Duodenal mucosa (tissue), 2 donors: ENCODE measurements at regions not wholly inside any gene's neighbourhood (a gene's known extent, or its start where the extent isn't known, plus 50 kb on each side); places are given as distances from the start of the nearest gene placed in this dataset.

Experiments
- H3K27ac ChIP-seq: one replicate; pipeline ENCODE4 v1.7.0; 2013; ENCODE audit warnings: low read depth, low read length
- H3K27me3 ChIP-seq, 2 donors: one replicate each; pipeline ENCODE4 v1.7.0; 2013; ENCODE audit warnings: low read length in 2 of 2, control low read depth in 1 of 2; ENCODE audit not compliant: insufficient read depth in 2 of 2, control insufficient read depth in 1 of 2
- H3K36me3 ChIP-seq, 2 donors: one replicate each; pipeline ENCODE4 v1.7.0; 2013; ENCODE audit warnings: low read length in 2 of 2, control low read depth in 1 of 2; ENCODE audit not compliant: insufficient read depth in 2 of 2, control insufficient read depth in 1 of 2
- H3K4me1 ChIP-seq, 2 donors: one replicate each; pipeline ENCODE4 v1.7.0; 2013; ENCODE audit warnings: low read length in 2 of 2, control low read depth in 1 of 2; ENCODE audit not compliant: insufficient read depth in 2 of 2, control insufficient read depth in 1 of 2
- H3K4me3 ChIP-seq, 2 donors: one replicate each; pipeline ENCODE4 v1.7.0; 2013; ENCODE audit warnings: low read length in 2 of 2, low read depth in 1 of 2
- H3K9ac ChIP-seq, 2 donors: one replicate each; pipeline ENCODE4 v1.7.0; 2013; ENCODE audit warnings: low read length in 2 of 2, low read depth in 1 of 2
- H3K9me3 ChIP-seq, 2 donors: one replicate each; pipeline ENCODE4 v1.7.0; 2013; ENCODE audit warnings: low read length in 2 of 2, control low read depth in 1 of 2; ENCODE audit not compliant: control insufficient read depth in 1 of 2

- Histone ChIP-seq H3K36me3 (no peaks in the 10 kb centered on the region), H3K27ac (no peak overlapping the region), H3K4me3 (no peak overlapping the region), H3K27me3 (no peaks in the 10 kb centered on the region), H3K4me1 (no peaks in the 10 kb centered on the region), H3K9me3 (no peaks in the 10 kb centered on the region), H3K9ac (no peak overlapping the region)
These were observed 261.3 kb downstream of the EDEM1 start for GRCh38 chr3:5448816-5449215.

DNA sequence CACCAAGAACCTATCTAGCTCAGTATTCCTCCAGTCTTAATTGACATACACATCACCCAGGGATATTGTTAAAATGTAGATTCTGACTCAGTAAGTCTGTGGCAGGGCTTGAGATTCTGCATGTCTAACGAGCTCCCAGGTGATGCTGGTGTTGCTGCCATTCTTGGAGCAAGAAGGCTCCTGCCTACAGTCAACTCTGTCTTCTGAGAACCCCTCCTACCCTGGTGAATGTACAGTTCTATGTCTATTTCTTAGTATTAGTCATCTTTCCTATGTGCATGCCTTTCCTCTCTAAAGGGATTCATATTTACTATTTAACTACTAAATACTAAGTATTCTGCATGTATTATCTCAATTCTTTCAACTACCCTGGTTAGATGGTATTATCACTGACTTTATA, 268.7 kb downstream of the EDEM1 start:
- no peaks in the 10 kb centered on the region for H3K27me3 ChIP-seq
- no peaks in the 10 kb centered on the region for H3K4me1 ChIP-seq
- H3K4me3 ChIP-seq = no peak overlapping the region
- H3K9me3 ChIP-seq = no peaks in the 10 kb centered on the region
- H3K9ac ChIP-seq = no peak overlapping the region
- H3K27ac ChIP-seq = no peak overlapping the region
- H3K36me3 ChIP-seq = no peaks in the 10 kb centered on the region

DNA sequence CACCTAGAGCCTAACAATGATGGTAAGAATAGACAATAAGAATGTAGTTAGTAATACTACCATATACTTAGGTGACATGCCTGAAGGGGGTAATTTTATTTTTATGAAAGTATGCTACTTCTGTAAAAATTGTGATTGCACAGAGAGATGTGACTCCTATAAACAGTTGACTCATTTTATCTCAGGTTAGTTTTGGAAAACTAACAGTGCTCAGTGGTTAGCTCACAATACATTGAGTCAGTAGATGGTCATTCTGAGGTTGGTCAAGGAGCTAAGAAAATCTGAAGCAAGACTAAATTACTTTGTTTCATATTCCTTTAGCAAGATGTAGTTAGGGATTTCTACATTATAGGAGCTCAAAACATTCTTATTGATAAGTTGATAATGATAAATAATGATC, 271.0 kb downstream of the EDEM1 start:
- H3K9me3 ChIP-seq = no peaks in the 10 kb centered on the region
- no peaks in the 10 kb centered on the region for H3K36me3 ChIP-seq
- no peak overlapping the region for H3K4me3 ChIP-seq
- H3K27me3 ChIP-seq = no peaks in the 10 kb centered on the region
- no peak overlapping the region for H3K9ac ChIP-seq
- no peaks in the 10 kb centered on the region for H3K4me1 ChIP-seq
- H3K27ac ChIP-seq = no peak overlapping the region

DNA sequence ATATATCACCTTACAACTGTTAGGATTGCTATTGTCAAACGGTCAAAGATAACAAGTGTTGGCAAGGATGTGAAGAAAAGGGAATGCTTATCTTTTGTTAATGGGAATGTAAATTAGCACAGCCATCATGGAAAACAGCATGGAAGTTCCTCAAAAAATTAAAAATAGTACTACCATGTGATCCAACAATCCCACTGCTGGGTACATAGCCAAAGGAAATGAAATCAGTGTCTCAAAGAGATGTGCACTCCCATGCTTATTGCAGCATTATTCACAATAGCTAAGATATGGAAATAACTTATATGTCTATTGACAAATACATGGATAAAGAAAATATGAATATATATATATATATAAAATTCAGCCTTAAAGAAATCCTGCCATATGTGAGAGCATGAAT, 274.6 kb downstream of the EDEM1 start:
- H3K4me3 ChIP-seq = no peak overlapping the region
- H3K36me3 ChIP-seq = no peaks in the 10 kb centered on the region
- H3K27ac ChIP-seq = no peak overlapping the region
- H3K27me3 ChIP-seq = no peaks in the 10 kb centered on the region
- no peak overlapping the region for H3K9ac ChIP-seq
- H3K9me3 ChIP-seq = no peaks in the 10 kb centered on the region
- H3K4me1 ChIP-seq = no peaks in the 10 kb centered on the region

DNA sequence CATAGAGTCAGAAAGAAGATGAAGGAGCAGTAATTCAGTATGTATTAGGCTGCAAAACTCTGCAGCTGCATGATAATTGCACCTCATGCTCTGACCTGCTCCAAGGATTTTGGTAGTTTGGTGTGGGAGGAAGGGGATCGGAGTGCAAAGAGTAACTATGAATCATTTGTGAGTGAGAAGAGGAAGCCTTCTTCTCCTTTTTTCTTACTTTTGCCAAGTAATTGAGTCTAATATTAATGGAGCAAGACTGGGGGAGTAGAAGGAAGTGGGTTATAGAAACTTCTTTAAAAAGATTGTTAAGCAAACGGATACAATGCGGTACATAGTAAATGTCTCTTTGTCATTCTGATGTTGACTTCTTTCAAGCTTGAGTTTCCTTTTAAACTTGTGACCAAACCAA, 276.5 kb downstream of the EDEM1 start:
- Histone ChIP-seq H3K36me3 (no peaks in the 10 kb centered on the region), H3K4me3 (no peak overlapping the region), H3K27ac (no peak overlapping the region), H3K9ac (no peak overlapping the region), H3K9me3 (no peaks in the 10 kb centered on the region), H3K27me3 (no peaks in the 10 kb centered on the region), H3K4me1 (no peaks in the 10 kb centered on the region)

DNA sequence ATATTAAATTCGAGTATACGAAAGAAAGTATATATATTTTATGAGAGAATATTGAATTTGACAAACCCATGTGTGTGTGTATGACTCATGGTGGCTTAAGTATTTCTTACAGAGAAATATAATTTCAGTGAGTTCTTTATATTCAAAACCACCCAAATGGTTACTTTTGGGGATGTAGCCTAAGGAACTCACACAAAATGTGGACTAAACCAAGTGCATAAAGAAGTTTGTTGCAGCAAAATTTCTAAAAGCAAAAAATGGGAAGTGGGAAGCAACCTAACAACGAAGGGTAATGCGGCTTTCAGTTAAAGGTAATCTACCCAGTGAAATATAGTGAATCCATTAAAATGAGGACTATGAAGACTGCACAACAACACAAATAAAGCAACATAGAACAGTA, 277.1 kb downstream of the EDEM1 start:
- Histone ChIP-seq H3K9me3 (no peaks in the 10 kb centered on the region), H3K4me3 (no peak overlapping the region), H3K9ac (no peak overlapping the region), H3K27ac (no peak overlapping the region), H3K4me1 (no peaks in the 10 kb centered on the region), H3K36me3 (no peaks in the 10 kb centered on the region), H3K27me3 (no peaks in the 10 kb centered on the region)

DNA sequence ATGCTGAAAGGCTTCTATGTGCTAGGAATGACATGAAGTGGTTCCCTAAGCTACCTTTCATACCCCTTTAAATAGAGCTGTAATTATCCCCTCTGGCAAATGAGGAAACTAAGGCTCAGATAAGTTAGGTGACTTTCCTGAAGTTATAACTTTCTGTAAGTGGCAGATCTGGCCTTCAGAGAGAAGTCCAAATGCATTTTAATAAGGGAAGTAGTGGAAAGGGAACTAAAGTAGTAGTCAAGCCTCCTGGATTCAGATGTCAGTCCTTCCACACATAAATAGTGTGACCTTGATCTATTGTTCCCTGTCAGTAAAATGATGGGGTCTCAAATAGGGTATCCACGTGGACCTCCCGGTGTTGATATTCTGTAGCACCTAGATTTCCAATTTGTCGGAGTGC, 277.7 kb downstream of the EDEM1 start:
- Histone ChIP-seq H3K9me3 (no peaks in the 10 kb centered on the region), H3K4me1 (no peaks in the 10 kb centered on the region), H3K9ac (no peak overlapping the region), H3K27ac (no peak overlapping the region), H3K36me3 (no peaks in the 10 kb centered on the region), H3K27me3 (no peaks in the 10 kb centered on the region), H3K4me3 (no peak overlapping the region)

DNA sequence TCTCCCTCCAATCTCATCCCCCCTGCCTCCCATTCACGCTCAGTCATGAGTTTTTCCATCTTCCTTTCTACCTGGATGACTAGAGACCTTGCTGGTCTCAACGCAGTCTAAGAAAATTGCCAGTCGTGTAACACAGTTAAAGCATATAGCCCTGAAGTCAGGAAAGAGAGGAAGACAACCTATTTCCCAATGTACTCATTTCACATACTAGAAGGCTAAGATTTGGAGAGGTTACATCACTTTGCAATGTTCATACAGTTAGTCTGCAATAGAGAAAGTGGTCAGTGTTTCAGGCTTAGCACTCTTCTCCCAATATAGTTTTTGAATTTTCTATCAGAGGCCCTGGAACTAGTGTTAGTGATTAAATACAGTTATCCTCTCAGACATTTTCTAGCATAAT, 278.6 kb downstream of the EDEM1 start:
- Histone ChIP-seq H3K9me3 (no peaks in the 10 kb centered on the region), H3K27ac (no peak overlapping the region), H3K36me3 (no peaks in the 10 kb centered on the region), H3K4me3 (no peak overlapping the region), H3K9ac (no peak overlapping the region), H3K4me1 (no peaks in the 10 kb centered on the region), H3K27me3 (no peaks in the 10 kb centered on the region)

GRCh38 chr3:5466717-5467116, 279.2 kb downstream of the EDEM1 start:
- H3K36me3 ChIP-seq = no peaks in the 10 kb centered on the region
- H3K9ac ChIP-seq = no peak overlapping the region
- no peak overlapping the region for H3K27ac ChIP-seq

GRCh38 chr3:5473471-5473870, 286.0 kb downstream of the EDEM1 start:
- Histone ChIP-seq H3K27ac (no peak overlapping the region), H3K36me3 (no peaks in the 10 kb centered on the region), H3K4me3 (no peak overlapping the region), H3K9me3 (no peaks in the 10 kb centered on the region), H3K9ac (no peak overlapping the region), H3K4me1 (no peaks in the 10 kb centered on the region), H3K27me3 (no peaks in the 10 kb centered on the region)

More at GRCh38 chr3:5466717-5467116, 279.2 kb downstream of the EDEM1 start:
- H3K27me3 ChIP-seq = no peaks in the 10 kb centered on the region
- H3K4me3 ChIP-seq = no peak overlapping the region
- H3K4me1 ChIP-seq = no peaks in the 10 kb centered on the region
- H3K9me3 ChIP-seq = no peaks in the 10 kb centered on the region

GRCh38 chr3:5476403-5476802, 288.9 kb downstream of the EDEM1 start:
- Histone ChIP-seq H3K4me3 (no peak overlapping the region), H3K9ac (no peak overlapping the region), H3K36me3 (no peaks in the 10 kb centered on the region), H3K4me1 (peaks cover 0 to 9% of the 10 kb centered on the region in 2 donors), H3K27me3 (no peaks in the 10 kb centered on the region), H3K27ac (no peak overlapping the region), H3K9me3 (no peaks in the 10 kb centered on the region)
